Cardiac muscle cell (in vitro differentiated cells and primary cell): ENCODE measurements at regions not wholly inside any gene's neighbourhood (a gene's known extent, or its start where the extent isn't known, plus 50 kb on each side); places are given as distances from the start of the nearest gene placed in this dataset.

Experiments used
- DNase-seq, 2 donors: peaks; one replicate each; pipeline versions ENCODE4 v3.0.0 to v3.0.0-alpha.2; 2010 to 2017; ENCODE audit warnings: low read depth in 1 of 2, low spot score in 1 of 2
- H3K27ac ChIP-seq: fragments of 200-600 bp; sonication (generic); 2 replicates; pipeline ENCODE4 v1.5.1; 2016
- H3K27me3 ChIP-seq: fragments of 200-600 bp; sonication (generic); 2 replicates; pipeline ENCODE4 v1.6.0; 2016; ENCODE audit warnings: control low read depth
- H3K36me3 ChIP-seq: fragments of 200-600 bp; sonication (generic); 2 replicates; pipeline ENCODE4 v1.5.1; 2016; ENCODE audit warnings: control low read depth
- H3K4me1 ChIP-seq: fragments of 200-600 bp; sonication (generic); 2 replicates; pipeline ENCODE4 v1.8.1; 2017; ENCODE audit warnings: low read depth, mild to moderate bottlenecking, mixed run types
- H3K4me3 ChIP-seq: fragments of 200-600 bp; sonication (generic); 2 replicates; pipeline ENCODE4 v1.5.1; 2016; ENCODE audit warnings: mild to moderate bottlenecking
- H3K9me3 ChIP-seq: fragments of 200-600 bp; sonication (generic); 2 replicates; pipeline ENCODE4 v1.5.1; 2017; ENCODE audit warnings: low read depth, mild to moderate bottlenecking, control low read depth
- TF ChIP-seq, protein P1 (sequence below): IDR thresholded peaks from 2 replicates; pipeline ENCODE4 v1.5.1; 2012; ENCODE audit warnings: low read depth, mild to moderate bottlenecking, low read length

DNA sequence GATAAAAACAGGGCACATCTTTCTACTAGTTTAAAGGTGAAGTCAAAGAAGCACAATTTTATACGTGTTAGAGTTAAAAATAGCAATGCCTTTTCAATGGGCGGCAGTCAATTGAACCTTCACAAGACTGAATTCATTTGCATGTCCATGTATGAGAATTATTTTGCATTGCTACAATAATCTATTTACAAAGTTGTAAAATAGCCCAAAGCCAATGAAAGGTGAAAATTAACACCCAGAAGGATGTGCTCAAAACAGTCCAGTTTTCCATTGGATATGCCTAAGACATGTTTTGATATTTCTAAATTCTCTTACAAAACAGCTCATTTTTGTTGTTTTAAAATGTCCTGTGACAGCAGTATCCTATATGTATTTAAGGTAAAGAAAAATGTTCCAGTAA, 425.1 kb upstream of the SYT4 start:
- Histone ChIP-seq H3K27ac (no peak overlapping the region), H3K9me3 (no peaks in the 10 kb centered on the region), H3K36me3 (no peaks in the 10 kb centered on the region), H3K4me3 (no peak overlapping the region), H3K4me1 (no peaks in the 10 kb centered on the region), H3K27me3 (no peaks in the 10 kb centered on the region)
- TF ChIP-seq, protein P1, sequence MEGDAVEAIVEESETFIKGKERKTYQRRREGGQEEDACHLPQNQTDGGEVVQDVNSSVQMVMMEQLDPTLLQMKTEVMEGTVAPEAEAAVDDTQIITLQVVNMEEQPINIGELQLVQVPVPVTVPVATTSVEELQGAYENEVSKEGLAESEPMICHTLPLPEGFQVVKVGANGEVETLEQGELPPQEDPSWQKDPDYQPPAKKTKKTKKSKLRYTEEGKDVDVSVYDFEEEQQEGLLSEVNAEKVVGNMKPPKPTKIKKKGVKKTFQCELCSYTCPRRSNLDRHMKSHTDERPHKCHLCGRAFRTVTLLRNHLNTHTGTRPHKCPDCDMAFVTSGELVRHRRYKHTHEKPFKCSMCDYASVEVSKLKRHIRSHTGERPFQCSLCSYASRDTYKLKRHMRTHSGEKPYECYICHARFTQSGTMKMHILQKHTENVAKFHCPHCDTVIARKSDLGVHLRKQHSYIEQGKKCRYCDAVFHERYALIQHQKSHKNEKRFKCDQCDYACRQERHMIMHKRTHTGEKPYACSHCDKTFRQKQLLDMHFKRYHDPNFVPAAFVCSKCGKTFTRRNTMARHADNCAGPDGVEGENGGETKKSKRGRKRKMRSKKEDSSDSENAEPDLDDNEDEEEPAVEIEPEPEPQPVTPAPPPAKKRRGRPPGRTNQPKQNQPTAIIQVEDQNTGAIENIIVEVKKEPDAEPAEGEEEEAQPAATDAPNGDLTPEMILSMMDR, result no peak
- no peak for DNase-seq

DNA sequence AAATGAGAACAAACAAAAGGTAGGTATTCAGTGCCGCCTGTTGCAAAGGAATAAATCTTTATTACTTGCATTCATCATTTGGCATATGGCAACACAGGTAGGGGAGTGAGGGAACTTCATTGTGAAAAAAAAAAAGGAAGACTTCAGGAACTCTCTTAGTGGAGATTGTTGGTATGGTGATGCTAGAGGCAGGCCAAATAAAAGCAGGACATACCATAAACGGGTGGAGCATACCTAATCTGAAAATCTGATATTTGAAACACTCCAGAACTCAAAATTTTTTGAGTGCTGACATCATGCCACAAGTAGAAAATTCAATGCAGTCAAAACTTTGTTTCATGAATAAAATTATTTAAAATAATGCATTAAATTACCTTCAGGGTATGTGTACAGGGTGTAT, 425.8 kb upstream of the SYT4 start:
- Histone ChIP-seq H3K4me3 (no peak overlapping the region), H3K9me3 (no peaks in the 10 kb centered on the region), H3K36me3 (no peaks in the 10 kb centered on the region), H3K27ac (no peak overlapping the region), H3K27me3 (no peaks in the 10 kb centered on the region), H3K4me1 (no peaks in the 10 kb centered on the region)
- TF ChIP-seq, protein P1, result no peak
- DNase-seq, result no peak

DNA sequence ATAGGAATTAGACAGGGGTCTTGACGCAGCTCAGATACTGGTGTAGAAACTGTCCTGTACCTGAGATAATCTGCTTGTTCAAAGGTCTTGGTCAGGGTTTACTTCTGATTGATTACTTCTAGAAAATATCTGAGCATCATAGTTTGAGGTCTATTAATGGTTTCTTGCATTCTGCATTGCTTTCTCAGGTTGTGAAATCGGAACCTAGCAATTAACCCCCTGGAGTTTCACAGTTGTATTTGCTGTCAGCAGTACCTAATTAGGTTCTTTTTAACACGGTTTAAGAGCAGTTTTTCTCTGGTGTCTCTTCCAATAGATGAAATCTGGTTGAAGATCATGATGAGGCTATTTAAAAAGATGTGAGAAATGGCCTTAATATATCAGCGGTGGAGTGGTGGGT, 428.6 kb upstream of the SYT4 start:
- DNase-seq, result no peak
- no peaks in the 10 kb centered on the region for H3K9me3 ChIP-seq
- no peak overlapping the region for H3K27ac ChIP-seq

DNA sequence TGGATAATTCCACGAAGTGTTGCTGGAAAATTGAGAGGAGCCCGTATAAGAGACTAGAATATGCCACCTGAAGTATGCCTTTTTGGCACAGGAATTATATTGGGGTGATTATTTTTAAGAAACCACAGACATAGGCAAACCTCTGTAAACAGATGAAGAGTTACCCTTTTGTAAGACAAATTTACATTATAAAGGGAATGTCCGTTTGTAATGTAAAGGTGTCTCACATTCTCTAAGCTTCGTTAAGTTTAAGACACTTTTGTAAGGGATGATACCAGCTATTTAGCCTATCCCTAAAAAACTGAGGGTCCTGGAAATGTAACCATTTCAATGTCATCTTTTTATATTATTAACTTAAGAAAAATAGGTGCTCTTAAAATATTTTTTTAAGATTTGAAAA, 432.8 kb upstream of the SYT4 start:
- H3K27me3 ChIP-seq, result no peaks in the 10 kb centered on the region
- H3K4me1 ChIP-seq, result peaks cover 13% of the 10 kb centered on the region
- H3K9me3 ChIP-seq, result no peaks in the 10 kb centered on the region
- no peak overlapping the region for H3K4me3 ChIP-seq
- TF ChIP-seq, protein P1, result no peak
- no peak for DNase-seq
- no peaks in the 10 kb centered on the region for H3K36me3 ChIP-seq
- H3K27ac ChIP-seq, result no peak overlapping the region

More for the DNA sequence above, 428.6 kb upstream of the SYT4 start:
- no peaks in the 10 kb centered on the region for H3K36me3 ChIP-seq
- no peak overlapping the region for H3K4me3 ChIP-seq
- H3K27me3 ChIP-seq, result no peaks in the 10 kb centered on the region
- TF ChIP-seq, protein P1, result no peak
- H3K4me1 ChIP-seq, result no peaks in the 10 kb centered on the region

DNA sequence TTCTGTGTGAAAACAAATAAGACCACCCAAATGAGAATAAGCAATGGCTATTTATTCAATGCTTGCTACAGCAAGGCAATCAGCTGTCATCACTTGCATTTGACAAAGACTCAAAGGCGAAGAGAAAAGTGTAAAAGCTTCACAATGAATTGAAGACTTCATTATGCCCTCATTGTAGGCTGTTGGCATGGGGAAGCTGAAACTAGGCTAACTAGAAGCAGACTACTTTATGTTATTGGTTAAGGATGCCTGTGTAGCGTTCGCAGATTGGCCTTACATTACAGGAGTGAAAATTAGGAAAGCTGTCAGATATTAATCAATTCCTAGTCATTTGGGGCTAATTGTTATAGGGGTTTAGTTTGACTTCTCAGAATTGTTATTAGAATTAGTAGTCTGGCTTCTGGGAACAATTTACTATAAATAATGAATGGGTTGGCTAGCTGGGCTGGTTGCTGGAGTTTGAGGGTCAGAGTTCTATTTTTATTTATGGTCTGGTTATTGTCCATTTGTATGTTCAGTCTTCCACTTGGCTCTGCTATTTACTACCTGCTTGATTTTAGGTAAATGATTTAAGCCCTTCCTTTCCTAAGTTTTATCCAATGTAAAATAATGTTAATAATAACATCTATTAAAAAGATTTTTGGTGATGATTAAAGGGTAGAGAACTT, 437.2 kb upstream of the SYT4 start:
- Histone ChIP-seq H3K4me1 (peaks cover 18% of the 10 kb centered on the region), H3K27me3 (no peaks in the 10 kb centered on the region), H3K36me3 (no peaks in the 10 kb centered on the region), H3K4me3 (no peak overlapping the region), H3K9me3 (no peaks in the 10 kb centered on the region), H3K27ac (peak overlapping the region; percentile 68)
- peak in 1 of 2 donors; percentile 15 for DNase-seq
- TF ChIP-seq, protein P1, result no peak
